Breast epithelium (tissue), 4 donors: ENCODE measurements at regions not wholly inside any gene's neighbourhood (a gene's known extent, or its start where the extent isn't known, plus 50 kb on each side); places are given as distances from the start of the nearest gene placed in this dataset.

Experiments used
- DNase-seq, 2 donors: peaks; one replicate each; pipeline ENCODE4 v3.0.0-alpha.2; 2019; ENCODE audit warnings: low spot score in 2 of 2
- H3K27ac ChIP-seq, 2 donors: fragments of 200-600 bp; sonication (generic) in 1 of 2; one replicate each; pipeline ENCODE4 v1.5.1; 2016 to 2019; ENCODE audit warnings: mild to moderate bottlenecking in 1 of 2
- H3K27me3 ChIP-seq, 2 donors: fragments of 200-600 bp; sonication (generic) in 1 of 2; one replicate each; pipeline versions ENCODE4 v1.5.1 to v1.6.0; 2017 to 2019; ENCODE audit warnings: control low read depth in 1 of 2, mild to moderate bottlenecking in 1 of 2
- H3K36me3 ChIP-seq: fragments of 200-600 bp; one replicate; pipeline ENCODE4 v1.5.1; 2019
- H3K4me1 ChIP-seq, 2 donors: fragments of 200-600 bp; sonication (generic); one replicate each; pipeline ENCODE4 v1.5.1; 2016 to 2019; ENCODE audit warnings: control low read depth in 1 of 2
- H3K4me3 ChIP-seq, 3 donors: fragments of 200-600 bp; sonication (generic); 1 replicate in 2 of 3; 2 replicates in 1 of 3; pipeline ENCODE4 v1.5.1; 2016 to 2019; ENCODE audit warnings: mild to moderate bottlenecking in 3 of 3, moderate library complexity in 2 of 3
- H3K9me3 ChIP-seq, 2 donors: fragments of 200-600 bp; sonication (generic) in 1 of 2; one replicate each; pipeline ENCODE4 v1.5.1; 2016 to 2019; ENCODE audit warnings: control low read depth in 1 of 2
- CTCF ChIP-seq, 3 donors: fragments of 450-650 bp; IDR thresholded peaks; one replicate each; pipeline ENCODE4 v1.5.1; 2016 to 2017; ENCODE audit warnings: antibody characterized with exemption in 3 of 3, mild to moderate bottlenecking in 3 of 3, moderate library complexity in 3 of 3
- POLR2A ChIP-seq: fragments of 450-650 bp; IDR thresholded peaks from one replicate; pipeline ENCODE4 v1.6.1; 2016; ENCODE audit warnings: antibody characterized with exemption, mild to moderate bottlenecking, moderate library complexity
- POLR2AphosphoS5 ChIP-seq, 3 donors: sonication (generic); formaldehyde crosslinking; IDR thresholded peaks; one replicate each; pipeline ENCODE4 v1.6.1; 2017; ENCODE audit warnings: antibody characterized with exemption in 3 of 3
- intact Hi-C: fragments of 100-400 bp; cut with DNase I; formaldehyde crosslinking; loops from one replicate; pipeline ENCODE4 v1.15.1; 2023; ENCODE audit warnings: low total_unique reads

GRCh38 chr3:102158080-102158740 is 276.6 kb upstream of the ZPLD1 start:
- intact Hi-C loops: no loop called here
- no peaks in the 10 kb centered on the region for H3K36me3 ChIP-seq
- TF ChIP-seq CTCF (IDR thresholded peaks at IDR 0.05): no peak
- no peak for TF ChIP-seq POLR2AphosphoS5 (IDR thresholded peaks at IDR 0.05)
- no peak for TF ChIP-seq POLR2A
- DNase-seq: no peak
- no peak overlapping the region for H3K27ac ChIP-seq
- no peaks in the 10 kb centered on the region for H3K9me3 ChIP-seq
- H3K4me3 ChIP-seq: no peak overlapping the region
- H3K4me1 ChIP-seq: peaks cover 0 to 2% of the 10 kb centered on the region in 2 donors
- no peaks in the 10 kb centered on the region for H3K27me3 ChIP-seq

- Histone ChIP-seq H3K9me3 (no peaks in the 10 kb centered on the region), H3K4me1 (peaks cover 0 to 8% of the 10 kb centered on the region in 2 donors), H3K4me3 (no peak overlapping the region), H3K27me3 (no peaks in the 10 kb centered on the region), H3K27ac (no peak overlapping the region), H3K36me3 (no peaks in the 10 kb centered on the region)
- intact Hi-C loops: no loop called here
- TF ChIP-seq CTCF (IDR thresholded peaks at IDR 0.05) (no peak), POLR2A (no peak), POLR2AphosphoS5 (IDR thresholded peaks at IDR 0.05) (no peak)
- no peak for DNase-seq
Observed at GRCh38 chr3:102159810-102160451, 274.9 kb upstream of the ZPLD1 start.

- no peak overlapping the region for H3K4me3 ChIP-seq
- peak overlapping the region; percentile 53 to 86 for H3K27ac ChIP-seq
- no peaks in the 10 kb centered on the region for H3K36me3 ChIP-seq
- TF ChIP-seq CTCF (IDR thresholded peaks at IDR 0.05) (no peak), POLR2A (no peak), POLR2AphosphoS5 (IDR thresholded peaks at IDR 0.05) (no peak)
- H3K27me3 ChIP-seq: no peaks in the 10 kb centered on the region
- H3K9me3 ChIP-seq: no peaks in the 10 kb centered on the region
- peaks cover 0 to 8% of the 10 kb centered on the region in 2 donors for H3K4me1 ChIP-seq
- intact Hi-C loops: no loop called here
- DNase-seq: no peak
Observed at GRCh38 chr3:102161384-102162006, 273.3 kb upstream of the ZPLD1 start.

GRCh38 chr3:102162251-102162650 is 272.6 kb upstream of the ZPLD1 start:
- H3K36me3 ChIP-seq: no peaks in the 10 kb centered on the region
- intact Hi-C loops: no loop called here
- no peak overlapping the region for H3K4me3 ChIP-seq
- no peak for DNase-seq
- peaks cover 0 to 8% of the 10 kb centered on the region in 2 donors for H3K4me1 ChIP-seq
- no peak for TF ChIP-seq CTCF (IDR thresholded peaks at IDR 0.05)
- no peak for TF ChIP-seq POLR2A
- TF ChIP-seq POLR2AphosphoS5 (IDR thresholded peaks at IDR 0.05): no peak
- H3K9me3 ChIP-seq: no peaks in the 10 kb centered on the region
- H3K27ac ChIP-seq: peak overlapping the region; percentile 81 to 86
- H3K27me3 ChIP-seq: no peaks in the 10 kb centered on the region
